Loucy (cell line): ENCODE measurements at regions not wholly inside any gene's neighbourhood (a gene's known extent, or its start where the extent isn't known, plus 50 kb on each side); places are given as distances from the start of the nearest gene placed in this dataset.
"Not testable (repeated sequence)": the region's sequence is repeated elsewhere in the genome, so short reads cannot be mapped to it uniquely, and the experiment has no call there.

Experiments
- H2AFZ ChIP-seq: fragments of 200-600 bp; sonication (generic); 2 replicates; pipeline ENCODE4 v1.6.0; 2016; ENCODE audit warnings: antibody characterized with exemption, mild to moderate bottlenecking, low read length, moderate library complexity
- H3F3A ChIP-seq: fragments of 200-600 bp; 2 replicates; pipeline ENCODE4 v1.6.0; 2016; ENCODE audit warnings: antibody characterized with exemption, low read depth, mild to moderate bottlenecking
- H3K27me3 ChIP-seq: fragments of 200-600 bp; sonication (generic); 2 replicates; pipeline ENCODE4 v1.6.1; 2014; ENCODE audit warnings: low read length, mild to moderate bottlenecking; ENCODE audit not compliant: insufficient read depth, poor library complexity, severe bottlenecking
- H3K36me3 ChIP-seq: fragments of 200-600 bp; sonication (generic); 2 replicates; pipeline ENCODE4 v1.6.1; 2016; ENCODE audit warnings: low read length; ENCODE audit not compliant: insufficient read depth
- H3K4me1 ChIP-seq: fragments of 200-600 bp; sonication (generic); 2 replicates; pipeline ENCODE4 v1.5.1; 2014; ENCODE audit warnings: low read length, mild to moderate bottlenecking; ENCODE audit not compliant: insufficient read depth, poor library complexity, severe bottlenecking
- H3K4me2 ChIP-seq: fragments of 200-600 bp; sonication (generic); 2 replicates; pipeline ENCODE4 v1.6.0; 2014; ENCODE audit warnings: antibody characterized with exemption, low read length, low read depth, mild to moderate bottlenecking; ENCODE audit not compliant: poor library complexity, severe bottlenecking
- H3K4me3 ChIP-seq: fragments of 200-600 bp; sonication (generic); 2 replicates; pipeline ENCODE4 v1.5.1; 2014; ENCODE audit warnings: low read length, mild to moderate bottlenecking, mixed read lengths; ENCODE audit not compliant: poor library complexity, severe bottlenecking
- H3K79me2 ChIP-seq: fragments of 200-600 bp; sonication (generic); 2 replicates; pipeline ENCODE4 v1.6.1; 2014; ENCODE audit warnings: low read length; ENCODE audit not compliant: insufficient read depth
- H3K9ac ChIP-seq: fragments of 200-600 bp; sonication (generic); 2 replicates; pipeline ENCODE4 v1.6.0; 2014; ENCODE audit warnings: mild to moderate bottlenecking, low read depth, low read length, moderate library complexity; ENCODE audit not compliant: poor library complexity, severe bottlenecking
- H3K9me2 ChIP-seq: fragments of 200-600 bp; sonication (generic); replicated peaks from 2 replicates; pipeline ENCODE4 v1.6.1; 2016; ENCODE audit warnings: low read depth, low read length, mixed read lengths
- H3K9me3 ChIP-seq: fragments of 200-600 bp; sonication (generic); 2 replicates; pipeline ENCODE4 v1.6.1; 2014; ENCODE audit warnings: mild to moderate bottlenecking, antibody characterized with exemption, low read length, low read depth; ENCODE audit not compliant: insufficient read depth
- H4K20me1 ChIP-seq: fragments of 200-600 bp; sonication (generic); 2 replicates; pipeline ENCODE4 v1.6.0; 2014; ENCODE audit warnings: antibody characterized with exemption, low read length, mild to moderate bottlenecking; ENCODE audit not compliant: insufficient read depth, poor library complexity, severe bottlenecking
- CTCF ChIP-seq: fragments of 200-600 bp; sonication (generic); conservative IDR thresholded peaks from 2 replicates; pipeline ENCODE4 v1.5.1; 2014; ENCODE audit warnings: mild to moderate bottlenecking, antibody characterized with exemption, low read length
- EZH2phosphoT487 ChIP-seq: fragments of 200-600 bp; IDR thresholded peaks from 2 replicates; pipeline ENCODE4 v1.6.1; 2018; ENCODE audit warnings: antibody characterized with exemption, mild to moderate bottlenecking, moderate library complexity, borderline replicate concordance

- H3K4me3 ChIP-seq = no peak overlapping the region
- H3K4me2 ChIP-seq = peak overlapping the region; percentile 34
- no peaks in the 10 kb centered on the region for H3K9me3 ChIP-seq
- no peaks in the 10 kb centered on the region for H3K36me3 ChIP-seq
- H4K20me1 ChIP-seq = no peaks in the 10 kb centered on the region
- H3K4me1 ChIP-seq = peaks cover 14% of the 10 kb centered on the region
- H3K9me2 ChIP-seq = no peaks in the 10 kb centered on the region
- H3K9ac ChIP-seq = no peak overlapping the region
- H2AFZ ChIP-seq = peak overlapping the region; percentile 8
- TF ChIP-seq CTCF = no peak
- no peak for TF ChIP-seq EZH2phosphoT487
- no peaks in the 10 kb centered on the region for H3K27me3 ChIP-seq
- H3K79me2 ChIP-seq = no peaks in the 10 kb centered on the region
- H3F3A ChIP-seq = no peaks in the 10 kb centered on the region
These were observed 66.9 kb upstream of the DIAPH3 start for GRCh38 chr13:60230593-60230992.

GRCh38 chr13:60242043-60242595 is 78.4 kb upstream of the DIAPH3 start:
- TF ChIP-seq CTCF = no peak
- TF ChIP-seq EZH2phosphoT487 = no peak

GRCh38 chr13:60244381-60244780 is 80.7 kb upstream of the DIAPH3 start:
- H3K36me3 ChIP-seq = no peaks in the 10 kb centered on the region
- no peak overlapping the region for H3K9ac ChIP-seq
- no peaks in the 10 kb centered on the region for H3K79me2 ChIP-seq
- H3F3A ChIP-seq = no peaks in the 10 kb centered on the region
- H4K20me1 ChIP-seq = no peaks in the 10 kb centered on the region
- no peaks in the 10 kb centered on the region for H3K9me2 ChIP-seq
- H2AFZ ChIP-seq = no peak overlapping the region
- TF ChIP-seq EZH2phosphoT487 (no peak), CTCF (no peak)
- H3K4me2 ChIP-seq = no peak overlapping the region
- H3K4me1 ChIP-seq = peaks cover 7% of the 10 kb centered on the region
- 0 out of 2 replicates have a peak, but pooled peaks cover 5% of the 10 kb centered on the region for H3K9me3 ChIP-seq
- H3K27me3 ChIP-seq = no peaks in the 10 kb centered on the region
- no peak overlapping the region for H3K4me3 ChIP-seq

More at GRCh38 chr13:60242043-60242595, 78.4 kb upstream of the DIAPH3 start:
- no peak overlapping the region for H3K4me2 ChIP-seq
- no peaks in the 10 kb centered on the region for H3K36me3 ChIP-seq
- no peak overlapping the region for H3K9ac ChIP-seq
- no peaks in the 10 kb centered on the region for H3K79me2 ChIP-seq
- H3K9me2 ChIP-seq = no peaks in the 10 kb centered on the region
- no peaks in the 10 kb centered on the region for H3K27me3 ChIP-seq
- no peaks in the 10 kb centered on the region for H3F3A ChIP-seq
- no peak overlapping the region for H3K4me3 ChIP-seq
- H3K9me3 ChIP-seq = 0 out of 2 replicates have a peak, but pooled peaks cover 5% of the 10 kb centered on the region
- peaks cover 7% of the 10 kb centered on the region for H3K4me1 ChIP-seq
- H4K20me1 ChIP-seq = no peaks in the 10 kb centered on the region
- no peak overlapping the region for H2AFZ ChIP-seq

GRCh38 chr13:60251419-60251818 is 87.7 kb upstream of the DIAPH3 start:
- not testable (repeated sequence) for H3K36me3 ChIP-seq, H3K9me2 ChIP-seq, H3K4me3 ChIP-seq, H3K9ac ChIP-seq, H3K79me2 ChIP-seq, H4K20me1 ChIP-seq, H3K27me3 ChIP-seq, H3K9me3 ChIP-seq, H2AFZ ChIP-seq, H3F3A ChIP-seq, H3K4me2 ChIP-seq
- H3K4me1 ChIP-seq = peaks cover 28% of the 10 kb centered on the region
